ENCODE measurements at regions not wholly inside any gene's neighbourhood (a gene's known extent, or its start where the extent isn't known, plus 50 kb on each side); places are given as distances from the start of the nearest gene placed in this dataset.
"Not testable (repeated sequence)": the region's sequence is repeated elsewhere in the genome, so short reads cannot be mapped to it uniquely, and the experiment has no call there.

DNA sequence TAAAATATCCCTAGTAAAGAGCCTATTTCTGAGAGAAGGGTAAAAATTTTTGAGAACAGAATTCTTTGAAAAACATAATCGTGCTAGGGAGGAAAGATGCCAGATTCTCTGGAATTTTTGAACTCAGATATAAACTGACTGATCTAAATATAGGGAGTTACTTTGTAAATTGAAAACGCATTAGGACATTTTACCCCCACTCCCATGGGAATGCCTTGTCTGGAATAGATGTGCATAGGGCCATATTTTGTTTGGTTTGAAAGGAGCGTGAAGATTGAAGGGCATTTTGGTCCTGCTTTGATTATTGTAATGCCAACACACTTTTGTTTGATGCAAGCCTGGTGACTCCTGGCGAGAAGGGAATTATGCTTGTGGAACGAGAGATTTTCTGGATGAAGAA is 158.7 kb upstream of the DPP10 start:
- Histone ChIP-seq H3K27me3 (ENCODE audit: control insufficient read depth in 3 of 3, insufficient read depth in 3 of 3, low read length in 2 of 3) (no peaks in the 10 kb centered on the region), H3K27ac (ENCODE audit: low read depth in 1 of 2, low read length in 1 of 2) (no peak overlapping the region), H3K9ac (ENCODE audit: insufficient read depth in 1 of 2, low read length in 2 of 2) (no peak overlapping the region), H3K36me3 (ENCODE audit: control insufficient read depth in 4 of 4, insufficient read depth in 4 of 4, low read length in 4 of 4) (no peaks in the 10 kb centered on the region), H3K9me3 (ENCODE audit: control insufficient read depth in 4 of 4, insufficient read depth in 3 of 4, low read length in 3 of 4) (no peaks in the 10 kb centered on the region), H3K4me3 (no peak overlapping the region), H3K4me1 (ENCODE audit: control insufficient read depth in 5 of 5, insufficient read depth in 5 of 5, low read length in 5 of 5) (peaks cover 0 to 5% (median 0%) of the 10 kb centered on the region in 5 donors)
- ATAC-seq (ENCODE audit: insufficient read depth, low FRiP score) (no peak), DNase-seq (peak in 2 of 3 donors; percentile 11 to 38)
- 67 to 81% methylated on average over 5 of the region's 5 CpGs for WGBS, 2 donors
- TF ChIP-seq, protein P1, sequence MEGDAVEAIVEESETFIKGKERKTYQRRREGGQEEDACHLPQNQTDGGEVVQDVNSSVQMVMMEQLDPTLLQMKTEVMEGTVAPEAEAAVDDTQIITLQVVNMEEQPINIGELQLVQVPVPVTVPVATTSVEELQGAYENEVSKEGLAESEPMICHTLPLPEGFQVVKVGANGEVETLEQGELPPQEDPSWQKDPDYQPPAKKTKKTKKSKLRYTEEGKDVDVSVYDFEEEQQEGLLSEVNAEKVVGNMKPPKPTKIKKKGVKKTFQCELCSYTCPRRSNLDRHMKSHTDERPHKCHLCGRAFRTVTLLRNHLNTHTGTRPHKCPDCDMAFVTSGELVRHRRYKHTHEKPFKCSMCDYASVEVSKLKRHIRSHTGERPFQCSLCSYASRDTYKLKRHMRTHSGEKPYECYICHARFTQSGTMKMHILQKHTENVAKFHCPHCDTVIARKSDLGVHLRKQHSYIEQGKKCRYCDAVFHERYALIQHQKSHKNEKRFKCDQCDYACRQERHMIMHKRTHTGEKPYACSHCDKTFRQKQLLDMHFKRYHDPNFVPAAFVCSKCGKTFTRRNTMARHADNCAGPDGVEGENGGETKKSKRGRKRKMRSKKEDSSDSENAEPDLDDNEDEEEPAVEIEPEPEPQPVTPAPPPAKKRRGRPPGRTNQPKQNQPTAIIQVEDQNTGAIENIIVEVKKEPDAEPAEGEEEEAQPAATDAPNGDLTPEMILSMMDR (IDR thresholded peaks at IDR 0.05; ENCODE audit: control extremely low read depth, extremely low read depth) = no peak

DNA sequence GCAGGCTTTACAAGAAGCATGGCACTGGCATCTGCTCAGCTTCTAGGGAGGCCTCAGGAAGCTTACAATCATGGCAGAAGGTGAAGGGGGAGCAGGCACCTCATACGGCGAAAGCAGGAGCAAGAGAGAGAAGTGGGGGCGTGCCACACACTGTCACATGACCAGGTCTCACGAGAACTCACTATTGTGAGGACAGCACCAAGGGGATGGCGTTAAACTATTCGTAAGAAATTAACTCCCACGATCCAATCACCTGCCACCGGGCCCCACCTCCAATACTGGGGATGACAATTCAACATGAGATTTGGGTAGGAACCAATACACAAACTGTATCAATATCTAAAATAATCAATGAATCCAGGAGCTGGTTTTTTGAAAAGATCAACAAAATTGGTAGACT is 156.0 kb upstream of the DPP10 start:
- 88 to 92% methylated on average over 8 of the region's 8 CpGs for WGBS, 2 donors
- H3K4me3 ChIP-seq = no peak overlapping the region
- ATAC-seq (ENCODE audit: insufficient read depth, low FRiP score) (no peak), DNase-seq (no peak)
- peaks cover 0 to 5% (median 0%) of the 10 kb centered on the region in 5 donors for H3K4me1 ChIP-seq (ENCODE audit: control insufficient read depth in 5 of 5, insufficient read depth in 5 of 5, low read length in 5 of 5)
- TF ChIP-seq, protein P1 (IDR thresholded peaks at IDR 0.05; ENCODE audit: control extremely low read depth, extremely low read depth) = no peak
- no peak overlapping the region for H3K27ac ChIP-seq (ENCODE audit: low read depth in 1 of 2, low read length in 1 of 2)
- no peaks in the 10 kb centered on the region for H3K9me3 ChIP-seq (ENCODE audit: control insufficient read depth in 4 of 4, insufficient read depth in 3 of 4, low read length in 3 of 4)
- no peaks in the 10 kb centered on the region for H3K36me3 ChIP-seq (ENCODE audit: control insufficient read depth in 4 of 4, insufficient read depth in 4 of 4, low read length in 4 of 4)
- no peak overlapping the region for H3K9ac ChIP-seq (ENCODE audit: insufficient read depth in 1 of 2, low read length in 2 of 2)
- no peaks in the 10 kb centered on the region for H3K27me3 ChIP-seq (ENCODE audit: control insufficient read depth in 3 of 3, insufficient read depth in 3 of 3, low read length in 2 of 3)

DNA sequence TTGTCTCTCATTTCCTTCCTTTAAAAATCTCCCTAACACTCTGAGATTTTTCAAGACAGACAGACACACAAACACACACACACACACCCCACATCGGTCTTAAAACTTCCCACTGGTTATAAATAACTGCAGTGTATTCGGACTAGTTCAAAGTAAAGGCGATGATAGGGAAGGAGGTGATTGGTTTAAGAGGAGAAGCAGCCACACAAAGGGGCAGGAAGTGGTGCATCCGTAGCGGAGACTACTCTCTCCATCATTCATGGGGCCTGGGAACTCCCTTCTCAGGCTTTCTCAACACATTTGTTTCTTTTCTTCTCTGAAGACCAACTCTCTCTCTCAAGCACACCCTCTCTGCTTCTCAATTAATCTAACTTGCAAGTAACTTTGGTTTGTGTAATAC is 149.1 kb upstream of the DPP10 start:
- WGBS, 2 donors = 34 to 50% methylated on average over 5 of the region's 5 CpGs
- TF ChIP-seq, protein P1 (IDR thresholded peaks at IDR 0.05; ENCODE audit: control extremely low read depth, extremely low read depth) = no peak
- Histone ChIP-seq H3K27me3 (ENCODE audit: control insufficient read depth in 3 of 3, insufficient read depth in 3 of 3, low read length in 2 of 3) (no peaks in the 10 kb centered on the region), H3K36me3 (ENCODE audit: control insufficient read depth in 4 of 4, insufficient read depth in 4 of 4, low read length in 4 of 4) (no peaks in the 10 kb centered on the region), H3K9ac (ENCODE audit: insufficient read depth in 1 of 2, low read length in 2 of 2) (no peak overlapping the region), H3K9me3 (ENCODE audit: control insufficient read depth in 4 of 4, insufficient read depth in 3 of 4, low read length in 3 of 4) (peaks cover 0 to 4% (median 0%) of the 10 kb centered on the region in 4 donors), H3K4me1 (ENCODE audit: control insufficient read depth in 5 of 5, insufficient read depth in 5 of 5, low read length in 5 of 5) (no peaks in the 10 kb centered on the region), H3K4me3 (no peak overlapping the region), H3K27ac (ENCODE audit: low read depth in 1 of 2, low read length in 1 of 2) (no peak overlapping the region)
- no peak for ATAC-seq (ENCODE audit: insufficient read depth, low FRiP score)
- DNase-seq = no peak

DNA sequence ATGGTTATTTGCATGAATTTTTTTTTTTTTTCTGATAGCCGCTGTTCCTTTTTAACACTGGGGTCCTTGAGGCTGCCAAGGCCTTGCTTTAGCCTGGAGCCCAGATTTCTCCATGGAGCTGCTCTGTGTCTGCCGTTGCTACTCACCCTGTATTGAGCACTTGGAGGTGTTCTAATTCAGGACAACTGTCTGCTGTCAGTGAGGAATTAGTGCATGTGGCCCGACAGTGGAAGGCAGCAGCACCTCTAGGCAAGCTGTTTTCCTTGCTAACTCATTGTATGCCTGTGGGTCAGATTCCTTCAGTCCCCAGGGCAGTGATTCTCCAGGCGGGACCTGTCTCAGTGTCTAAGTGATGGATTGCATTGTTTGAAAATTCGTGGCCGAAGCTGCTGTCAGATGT is 147.7 kb upstream of the DPP10 start:
- WGBS, 2 donors = 48 to 53% methylated on average over 6 of the region's 6 CpGs
- Histone ChIP-seq H3K4me3 (no peak overlapping the region), H3K9me3 (ENCODE audit: control insufficient read depth in 4 of 4, insufficient read depth in 3 of 4, low read length in 3 of 4) (peaks cover 0 to 4% (median 0%) of the 10 kb centered on the region in 4 donors), H3K27ac (ENCODE audit: low read depth in 1 of 2, low read length in 1 of 2) (no peak overlapping the region), H3K27me3 (ENCODE audit: control insufficient read depth in 3 of 3, insufficient read depth in 3 of 3, low read length in 2 of 3) (no peaks in the 10 kb centered on the region), H3K9ac (ENCODE audit: insufficient read depth in 1 of 2, low read length in 2 of 2) (no peak overlapping the region), H3K36me3 (ENCODE audit: control insufficient read depth in 4 of 4, insufficient read depth in 4 of 4, low read length in 4 of 4) (no peaks in the 10 kb centered on the region), H3K4me1 (ENCODE audit: control insufficient read depth in 5 of 5, insufficient read depth in 5 of 5, low read length in 5 of 5) (no peaks in the 10 kb centered on the region)
- no peak for DNase-seq
- ATAC-seq (ENCODE audit: insufficient read depth, low FRiP score) = no peak
- TF ChIP-seq, protein P1 (IDR thresholded peaks at IDR 0.05; ENCODE audit: control extremely low read depth, extremely low read depth) = no peak

DNA sequence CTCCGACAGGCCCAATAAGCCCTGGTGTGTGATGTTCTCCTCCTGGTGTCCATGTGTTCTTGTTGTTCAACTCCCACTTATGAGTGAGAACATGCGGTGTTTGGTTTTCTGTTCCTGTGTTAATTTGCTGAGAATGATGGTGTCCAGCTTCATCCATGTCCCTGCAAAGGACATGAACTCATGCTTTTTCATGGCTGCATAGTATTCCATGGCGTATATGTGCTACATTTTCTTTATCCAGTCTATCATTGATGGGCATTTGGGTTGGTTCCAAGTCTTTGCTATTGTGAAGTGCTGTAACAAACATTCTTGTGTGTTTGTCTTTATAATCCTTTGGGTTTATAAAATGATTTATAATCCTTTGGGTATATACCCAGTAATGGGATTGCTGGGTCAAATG is 142.1 kb upstream of the DPP10 start:
- H3K27ac ChIP-seq (ENCODE audit: low read depth in 1 of 2, low read length in 1 of 2); H3K27me3 ChIP-seq (ENCODE audit: control insufficient read depth in 3 of 3, insufficient read depth in 3 of 3, low read length in 2 of 3); ATAC-seq (ENCODE audit: insufficient read depth, low FRiP score); H3K4me3 ChIP-seq; H3K36me3 ChIP-seq (ENCODE audit: control insufficient read depth in 4 of 4, insufficient read depth in 4 of 4, low read length in 4 of 4); H3K4me1 ChIP-seq (ENCODE audit: control insufficient read depth in 5 of 5, insufficient read depth in 5 of 5, low read length in 5 of 5); H3K9ac ChIP-seq (ENCODE audit: insufficient read depth in 1 of 2, low read length in 2 of 2); DNase-seq; H3K9me3 ChIP-seq (ENCODE audit: control insufficient read depth in 4 of 4, insufficient read depth in 3 of 4, low read length in 3 of 4): not testable (repeated sequence)
- 89 to 92% methylated on average over 3 of the region's 3 CpGs for WGBS, 2 donors

All from lung (tissue), 11 donors.